ENCODE measurements at regions not wholly inside any gene's neighbourhood (a gene's known extent, or its start where the extent isn't known, plus 50 kb on each side); places are given as distances from the start of the nearest gene placed in this dataset.

DNA sequence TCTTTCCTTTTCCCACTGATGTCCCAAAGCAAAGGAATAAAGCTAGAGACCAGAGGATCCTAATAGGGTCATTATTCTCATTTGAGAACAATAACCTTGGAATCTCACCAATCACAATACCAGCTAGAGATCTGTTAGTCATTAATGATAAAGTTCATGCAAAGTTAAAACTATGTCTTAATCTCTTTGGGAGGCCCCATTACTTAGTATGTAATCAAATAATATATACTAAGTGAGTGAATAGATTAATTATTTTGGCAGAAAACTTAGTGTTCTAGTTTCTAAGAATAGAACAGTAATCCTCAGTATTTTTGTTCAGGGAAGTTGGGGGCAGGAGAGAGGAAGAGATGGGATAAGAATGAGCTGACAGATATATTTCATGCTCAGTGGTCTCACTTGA is 227.2 kb downstream of the MTERF1 start:
- TF ChIP-seq POLR2AphosphoS5 (IDR thresholded peaks at IDR 0.05) (no peak), POLR2A (IDR thresholded peaks at IDR 0.05; ENCODE audit: low read depth) (no peak)
- TF ChIP-seq, protein P1, sequence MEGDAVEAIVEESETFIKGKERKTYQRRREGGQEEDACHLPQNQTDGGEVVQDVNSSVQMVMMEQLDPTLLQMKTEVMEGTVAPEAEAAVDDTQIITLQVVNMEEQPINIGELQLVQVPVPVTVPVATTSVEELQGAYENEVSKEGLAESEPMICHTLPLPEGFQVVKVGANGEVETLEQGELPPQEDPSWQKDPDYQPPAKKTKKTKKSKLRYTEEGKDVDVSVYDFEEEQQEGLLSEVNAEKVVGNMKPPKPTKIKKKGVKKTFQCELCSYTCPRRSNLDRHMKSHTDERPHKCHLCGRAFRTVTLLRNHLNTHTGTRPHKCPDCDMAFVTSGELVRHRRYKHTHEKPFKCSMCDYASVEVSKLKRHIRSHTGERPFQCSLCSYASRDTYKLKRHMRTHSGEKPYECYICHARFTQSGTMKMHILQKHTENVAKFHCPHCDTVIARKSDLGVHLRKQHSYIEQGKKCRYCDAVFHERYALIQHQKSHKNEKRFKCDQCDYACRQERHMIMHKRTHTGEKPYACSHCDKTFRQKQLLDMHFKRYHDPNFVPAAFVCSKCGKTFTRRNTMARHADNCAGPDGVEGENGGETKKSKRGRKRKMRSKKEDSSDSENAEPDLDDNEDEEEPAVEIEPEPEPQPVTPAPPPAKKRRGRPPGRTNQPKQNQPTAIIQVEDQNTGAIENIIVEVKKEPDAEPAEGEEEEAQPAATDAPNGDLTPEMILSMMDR (IDR thresholded peaks at IDR 0.05) = no peak

Data from esophagus muscularis mucosa (tissue), 3 donors.